ENCODE measurements at regions not wholly inside any gene's neighbourhood (a gene's known extent, or its start where the extent isn't known, plus 50 kb on each side); places are given as distances from the start of the nearest gene placed in this dataset.

DNA sequence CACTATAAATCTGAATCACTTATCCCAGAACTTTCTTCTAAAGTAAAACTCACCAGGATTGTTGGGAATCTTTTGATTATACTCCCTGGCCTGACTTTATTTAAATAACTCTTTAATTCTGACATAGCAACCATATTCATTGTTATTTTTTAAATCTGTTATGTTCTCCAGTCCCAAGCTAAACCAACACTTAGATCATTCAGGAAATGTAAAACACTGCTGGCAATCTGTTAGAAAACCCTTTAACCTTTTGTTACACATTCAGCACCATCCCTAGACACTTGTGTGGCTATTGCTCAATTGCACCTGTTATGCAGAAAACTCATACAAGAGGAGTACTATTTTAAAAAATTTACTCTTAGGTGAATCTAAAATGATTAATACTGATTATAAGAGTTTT lies 101.8 kb upstream of the NHSL1 start:
- H3K27ac ChIP-seq: peak overlapping the region in 2 of 21 experiments; percentile 2 to 17
- no peak overlapping the region for H3K4me3 ChIP-seq

DNA sequence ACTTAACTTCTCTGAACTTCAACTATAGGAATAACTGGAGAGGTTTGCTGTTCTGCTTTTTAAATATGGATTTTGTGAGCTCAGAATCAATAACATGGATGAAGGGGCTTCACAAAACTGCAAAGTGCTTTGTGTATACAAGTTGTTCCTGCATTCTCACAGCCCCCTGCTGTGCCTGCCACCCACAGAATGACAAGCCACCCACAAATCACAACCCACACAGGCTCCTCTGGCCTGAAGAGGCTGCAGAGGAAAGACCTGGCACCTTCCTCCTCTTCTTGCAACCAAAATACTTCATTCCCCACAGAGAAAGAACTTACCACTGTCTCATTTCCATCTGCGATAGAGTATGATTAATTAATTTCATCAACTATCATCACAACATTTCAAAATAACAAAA lies 106.7 kb upstream of the NHSL1 start:
- Histone ChIP-seq H3K4me3 (no peak overlapping the region), H3K27ac (no peak overlapping the region)

DNA sequence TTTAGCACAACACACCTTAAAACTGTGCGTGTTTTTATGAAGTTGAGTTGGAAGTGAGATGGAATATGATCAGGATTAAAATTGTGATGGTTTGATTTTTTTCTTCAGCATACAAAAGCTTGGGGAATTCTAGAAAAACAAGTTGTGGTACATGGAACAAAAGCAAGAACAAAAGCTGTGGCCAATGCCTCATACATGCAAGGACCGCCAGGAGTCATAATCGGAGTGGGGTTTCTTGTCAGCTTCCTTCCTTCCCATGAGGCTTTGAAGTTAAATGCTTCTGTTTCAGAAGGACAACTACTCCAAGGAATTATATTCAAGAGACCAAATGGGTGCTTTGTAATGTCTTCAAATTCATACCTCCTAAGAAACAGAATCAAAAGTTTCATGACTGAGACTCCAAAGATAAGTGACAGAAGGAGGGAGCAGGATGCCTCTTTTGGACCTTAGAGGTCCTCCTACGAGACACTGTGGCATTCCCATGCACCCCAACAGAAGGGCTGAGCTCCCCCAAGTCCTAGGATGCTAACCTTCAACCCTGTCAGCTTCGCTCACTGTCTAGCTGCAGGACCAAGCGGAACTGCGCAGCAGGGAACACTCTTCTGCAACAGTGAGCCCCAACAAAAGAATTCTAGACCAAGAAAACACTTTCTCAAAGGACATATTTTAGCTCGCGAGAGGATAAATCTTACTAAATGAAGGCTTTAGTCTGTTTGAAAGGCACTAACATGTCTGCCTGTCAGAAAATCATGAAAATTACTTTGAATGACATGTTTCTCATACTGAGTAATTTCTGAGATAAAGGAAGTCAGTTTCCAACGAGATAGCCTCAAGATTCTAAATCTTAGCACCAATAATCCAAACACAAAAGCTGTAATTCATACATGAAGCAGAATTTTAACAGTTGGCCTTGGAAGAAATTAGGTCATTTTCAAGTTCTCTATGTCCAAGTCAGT lies 108.5 kb upstream of the NHSL1 start:
- Histone ChIP-seq H3K27ac (no peak overlapping the region), H3K4me3 (no peak overlapping the region)

DNA sequence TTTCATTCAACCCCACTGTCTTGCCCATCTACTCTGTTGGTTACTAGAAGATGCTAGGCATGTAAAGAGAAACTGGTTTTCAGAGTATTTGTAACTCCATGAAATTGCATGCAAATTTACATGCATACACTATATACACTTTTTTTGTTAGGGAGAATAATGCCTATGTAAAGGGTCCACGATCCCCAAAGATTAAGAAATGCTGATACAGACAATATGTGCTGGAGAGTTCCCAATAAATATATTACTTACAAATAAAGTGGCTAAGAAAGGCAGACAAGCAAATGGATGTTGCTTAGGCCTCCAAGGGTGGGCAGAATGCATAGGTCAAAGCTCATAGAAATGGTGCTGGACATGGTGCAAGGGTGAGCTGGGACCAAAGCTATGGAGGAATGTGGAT lies 109.6 kb upstream of the NHSL1 start:
- H3K4me3 ChIP-seq: no peak overlapping the region
- no peak overlapping the region for H3K27ac ChIP-seq

DNA sequence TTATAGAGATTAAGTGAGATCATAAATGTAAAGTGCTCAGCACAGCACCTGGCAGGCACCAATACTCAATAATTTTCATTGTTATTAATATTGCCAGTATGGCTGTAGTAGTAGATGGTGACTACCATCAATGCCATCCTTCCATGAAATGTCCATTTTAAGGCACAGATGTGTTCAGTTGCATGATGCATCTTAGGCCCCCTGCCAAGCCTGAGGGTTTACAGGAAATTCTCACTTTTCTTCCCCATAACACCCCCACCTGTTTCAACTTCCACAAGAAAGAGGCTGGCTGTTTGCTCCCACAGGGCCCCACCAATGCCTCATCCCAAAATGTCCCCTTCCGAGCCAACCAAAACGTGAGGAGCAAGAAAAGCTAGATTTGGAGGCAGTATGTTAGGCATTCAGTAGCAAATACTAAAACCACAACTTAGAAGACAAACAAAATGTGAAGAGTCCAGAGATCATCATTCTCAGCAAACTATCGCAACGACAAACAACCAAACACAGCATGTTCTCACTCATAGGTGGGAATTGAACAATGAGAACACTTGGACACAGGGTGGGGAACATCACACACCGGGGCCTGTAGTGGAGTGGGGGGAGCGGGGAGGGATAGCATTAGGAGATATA lies 110.6 kb upstream of the NHSL1 start:
- Histone ChIP-seq H3K4me3 (no peak overlapping the region), H3K27ac (no peak overlapping the region)

DNA sequence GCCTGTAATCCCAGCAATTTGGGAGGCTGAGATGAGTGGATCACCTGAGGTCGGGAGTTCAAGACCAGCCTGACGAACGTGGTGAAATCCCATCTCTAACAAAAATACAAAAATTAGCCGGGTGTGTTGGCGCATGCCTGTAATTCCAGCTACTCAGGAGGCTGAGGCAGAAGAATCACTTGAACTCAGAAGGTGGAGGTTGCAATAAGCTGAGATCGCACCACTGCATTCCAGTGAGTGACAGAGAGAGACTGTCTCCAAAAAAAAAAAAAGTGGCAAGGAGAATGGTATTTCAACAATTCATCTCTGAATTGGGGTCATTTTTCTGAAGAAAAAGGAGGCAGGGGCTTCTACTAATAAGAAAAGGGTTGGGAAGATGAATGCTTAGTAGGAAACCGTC lies 111.5 kb upstream of the NHSL1 start:
- no peak overlapping the region for H3K27ac ChIP-seq
- H3K4me3 ChIP-seq: no peak overlapping the region

DNA sequence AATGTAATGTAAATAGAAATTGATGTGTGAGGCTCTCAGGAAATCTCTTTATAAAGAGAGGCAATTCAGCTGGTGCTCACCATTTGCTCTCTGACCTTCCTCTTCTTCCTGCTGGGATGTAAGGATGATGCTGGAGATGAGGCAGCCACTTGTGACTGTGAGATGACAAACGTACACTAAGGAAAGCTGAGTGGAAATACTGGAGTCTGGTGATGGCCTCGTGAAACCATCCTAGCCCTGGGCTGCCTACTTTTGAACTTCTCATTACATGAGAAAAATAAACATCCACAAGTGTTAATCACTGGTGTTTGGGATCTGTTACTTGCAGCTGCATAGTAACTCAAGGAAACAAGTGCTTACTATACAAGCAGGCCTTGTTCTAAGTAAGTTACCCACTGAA lies 114.9 kb upstream of the NHSL1 start:
- H3K27ac ChIP-seq: no peak overlapping the region

DNA sequence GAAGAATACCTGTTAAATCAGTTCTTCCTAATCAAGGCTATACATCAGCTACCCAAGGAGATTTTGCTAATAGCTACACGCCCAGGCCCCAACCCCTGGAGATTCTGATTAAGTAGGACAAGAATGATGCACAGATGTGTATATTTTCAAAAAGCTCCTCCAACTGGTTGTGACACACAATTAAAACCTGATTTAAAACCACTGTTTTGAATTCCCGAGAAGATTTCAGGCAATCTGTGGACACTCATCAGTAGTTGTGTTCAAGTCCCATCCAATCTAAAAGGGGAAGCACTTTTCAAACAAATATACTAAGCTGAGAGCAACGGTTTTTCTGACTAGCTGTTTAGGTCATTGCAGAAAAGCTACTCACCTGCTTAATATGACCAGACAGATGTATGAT lies 118.9 kb upstream of the NHSL1 start:
- H3K4me3 ChIP-seq: no peak overlapping the region
- H3K27ac ChIP-seq: no peak overlapping the region

More for the DNA sequence above, 114.9 kb upstream of the NHSL1 start:
- no peak overlapping the region for H3K4me3 ChIP-seq

DNA sequence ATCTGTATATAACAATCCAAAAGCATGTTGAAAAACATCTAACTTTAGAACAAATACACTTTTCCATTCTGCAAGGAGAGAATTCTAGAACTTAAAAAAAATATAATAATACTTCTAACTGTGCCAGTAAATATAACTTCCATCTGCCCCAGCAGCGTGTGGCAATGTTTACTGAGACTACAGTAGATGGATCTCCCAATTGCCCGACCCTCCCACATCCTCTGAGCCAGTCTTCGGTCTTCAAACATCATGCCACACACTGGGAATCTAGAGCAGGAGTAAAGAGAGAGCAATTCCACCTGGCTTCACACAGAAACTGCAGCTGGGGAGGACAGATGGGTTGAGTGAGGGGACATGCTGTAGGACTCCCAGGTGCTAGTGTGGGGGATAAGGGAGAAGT lies 121.3 kb upstream of the NHSL1 start:
- no peak overlapping the region for H3K27ac ChIP-seq
- H3K4me3 ChIP-seq: no peak overlapping the region

DNA sequence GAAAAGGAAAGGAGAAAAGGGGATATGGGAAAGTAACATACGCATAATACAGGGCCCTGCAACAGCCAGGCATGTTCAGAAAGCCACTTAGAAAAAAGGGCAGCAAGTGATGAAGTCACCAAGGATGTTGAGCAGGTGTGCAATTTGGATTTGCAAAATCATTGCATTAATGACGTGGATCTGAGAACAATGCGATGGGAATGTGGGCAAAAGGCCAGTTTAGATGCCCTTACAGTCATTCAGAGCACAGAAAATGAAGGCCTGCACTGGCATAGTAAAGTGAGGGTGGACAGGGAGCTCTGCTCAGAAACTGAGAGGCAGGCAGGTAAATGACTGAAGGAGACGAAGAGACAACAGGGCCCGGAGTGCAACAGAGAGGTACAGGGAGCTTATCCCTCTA lies 123.7 kb upstream of the NHSL1 start:
- Histone ChIP-seq H3K27ac (no peak overlapping the region), H3K4me3 (no peak overlapping the region)

DNA sequence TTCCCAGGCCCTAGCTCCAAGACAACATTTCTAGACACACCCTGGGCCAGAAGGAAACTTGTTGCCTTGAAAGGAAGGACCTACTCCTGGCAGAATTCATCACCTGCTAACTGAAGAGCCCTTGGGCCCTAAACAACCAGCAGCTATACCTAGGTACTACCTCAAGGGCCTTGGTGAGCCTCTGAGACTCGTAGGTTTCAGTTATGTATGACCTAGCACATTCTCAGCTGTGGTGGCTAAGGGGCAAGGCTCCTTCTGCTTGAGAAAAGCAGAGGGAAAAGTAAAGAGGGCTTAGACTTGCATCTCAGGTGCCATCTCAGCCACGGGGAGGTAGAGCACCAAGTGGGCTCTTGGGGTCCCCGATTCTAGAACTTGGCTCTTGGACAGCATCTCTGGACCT lies 132.3 kb upstream of the NHSL1 start:
- Histone ChIP-seq H3K27ac (no peak overlapping the region), H3K4me3 (no peak overlapping the region)

DNA sequence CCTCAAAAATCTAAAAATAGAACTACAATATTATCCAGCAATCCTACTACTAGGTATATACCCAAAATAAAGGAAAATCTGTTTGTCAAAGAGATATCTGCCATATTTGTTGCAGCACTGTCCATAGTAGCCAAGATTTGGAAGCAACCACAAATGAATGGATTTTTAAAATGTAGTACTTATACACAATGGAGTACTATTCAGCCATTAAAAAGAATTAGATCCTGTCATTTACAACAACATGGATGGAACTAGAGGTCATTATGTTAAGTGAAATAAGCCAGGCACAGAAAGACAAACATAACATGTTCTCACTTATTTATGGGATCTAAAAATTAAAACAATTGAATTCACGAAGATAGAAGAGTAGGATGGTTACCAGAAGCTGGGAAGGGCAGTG lies 135.7 kb upstream of the CCDC28A start:
- H3K4me3 ChIP-seq: no peak overlapping the region
- H3K27ac ChIP-seq: no peak overlapping the region

DNA sequence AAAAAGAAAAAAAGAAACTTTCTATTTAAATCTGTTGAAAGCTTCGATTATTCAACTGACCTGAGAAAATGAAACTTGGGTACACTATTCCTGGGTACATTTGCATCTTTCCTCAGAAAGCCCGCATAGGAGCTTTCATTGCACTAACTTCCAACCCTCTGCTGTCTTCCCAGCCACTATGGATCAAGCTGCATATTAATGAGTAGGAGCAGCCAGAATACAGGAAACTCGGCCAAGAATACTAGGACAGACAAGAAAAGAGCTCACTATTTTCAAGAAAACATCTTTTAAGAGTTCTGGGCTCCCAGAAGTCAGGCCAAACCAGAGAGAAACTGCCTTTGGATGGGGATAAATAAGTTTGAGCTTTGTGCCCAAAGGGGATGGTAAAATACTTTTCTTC lies 135.0 kb upstream of the CCDC28A start:
- H3K27ac ChIP-seq: no peak overlapping the region
- no peak overlapping the region for H3K4me3 ChIP-seq

DNA sequence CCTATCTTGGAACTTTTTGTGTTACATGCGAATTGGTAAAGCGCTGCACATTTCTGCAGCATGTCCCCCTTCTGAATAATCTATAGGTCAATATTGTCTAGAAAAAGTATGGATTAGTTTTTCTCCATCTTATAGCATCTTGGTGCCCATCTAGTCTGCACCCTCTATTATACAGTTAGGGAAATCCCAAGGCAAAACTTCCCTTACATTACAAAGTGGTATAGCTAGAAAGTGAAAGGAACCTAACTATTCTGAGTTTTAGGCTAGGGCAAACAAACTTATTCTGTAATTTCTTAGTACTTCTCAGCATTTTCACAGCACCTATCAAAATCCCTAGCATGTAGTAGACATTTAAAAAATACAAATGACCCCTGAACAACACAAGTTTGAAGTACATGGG lies 133.5 kb upstream of the CCDC28A start:
- Histone ChIP-seq H3K27ac (no peak overlapping the region), H3K4me3 (no peak overlapping the region)

DNA sequence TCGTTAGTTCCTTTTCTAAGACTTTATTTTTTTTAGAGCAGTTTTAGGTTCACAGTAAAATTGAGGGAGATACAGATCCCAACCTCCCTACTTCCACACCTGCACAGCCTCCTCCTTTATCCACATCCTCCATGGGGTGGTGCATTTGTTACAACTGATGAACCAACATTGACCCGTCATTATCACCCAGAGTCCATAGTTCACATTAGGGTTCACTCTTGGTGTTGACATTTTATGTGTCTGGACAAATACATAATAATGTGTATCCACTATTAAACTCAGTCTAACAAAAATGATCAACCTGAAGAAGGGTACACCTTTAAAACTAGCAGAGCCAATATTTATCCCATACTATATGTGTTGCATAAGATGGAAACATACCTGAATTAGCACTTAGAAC lies 130.4 kb upstream of the CCDC28A start:
- Histone ChIP-seq H3K4me3 (no peak overlapping the region), H3K27ac (no peak overlapping the region)

DNA sequence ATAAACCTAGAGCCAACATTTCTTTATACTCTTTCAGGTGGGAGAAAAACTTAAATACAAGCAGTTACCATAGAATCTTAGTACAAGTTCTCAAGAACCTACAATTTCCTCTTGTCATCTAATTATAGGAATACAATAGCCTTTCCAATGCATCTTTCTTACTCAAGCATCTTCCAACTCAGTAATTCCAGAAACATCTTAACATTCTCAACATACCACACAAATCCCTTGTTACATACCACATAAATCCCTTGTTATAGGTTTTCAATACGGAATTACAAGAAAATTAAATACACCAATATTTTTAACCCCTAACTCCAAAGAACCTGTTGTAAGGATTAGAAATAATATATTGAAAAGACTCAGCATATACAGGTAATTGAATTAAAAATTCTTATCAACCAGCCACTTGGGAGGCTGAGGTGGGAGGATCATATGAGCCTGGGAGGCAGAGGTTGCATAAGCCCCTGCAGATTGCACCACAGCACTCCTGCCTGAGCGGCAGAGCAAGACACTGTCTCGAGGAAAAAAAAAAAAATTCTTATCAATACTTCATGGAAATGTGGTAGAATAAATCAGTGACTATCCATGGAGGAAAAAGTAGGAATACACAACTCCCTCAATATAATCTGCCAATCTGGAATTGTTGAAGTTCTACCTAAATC lies 127.5 kb upstream of the CCDC28A start:
- no peak overlapping the region for H3K4me3 ChIP-seq
- H3K27ac ChIP-seq: peak overlapping the region in 1 of 21 experiments; percentile 4

DNA sequence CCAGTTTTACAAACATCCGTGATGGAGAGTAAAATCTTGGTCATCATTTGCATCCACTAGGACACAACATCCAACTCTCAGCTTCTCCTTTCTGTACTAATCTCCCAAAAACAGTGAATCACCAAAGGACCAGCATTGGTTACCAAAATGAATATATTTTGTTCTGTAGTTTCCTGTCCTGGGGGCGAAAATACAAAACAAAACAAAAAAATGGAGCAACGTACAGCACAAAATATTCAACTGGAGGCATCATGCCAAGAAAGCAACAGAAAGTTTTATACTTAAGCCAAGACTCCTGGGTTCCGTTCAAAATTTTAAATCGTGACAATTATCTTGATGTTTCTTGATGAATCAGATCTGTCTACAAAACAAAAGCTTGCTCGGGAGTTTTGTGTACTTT lies 126.6 kb upstream of the CCDC28A start:
- H3K4me3 ChIP-seq: no peak overlapping the region
- H3K27ac ChIP-seq: peak overlapping the region in 5 of 21 experiments; percentile 4 to 42 (median 17)

DNA sequence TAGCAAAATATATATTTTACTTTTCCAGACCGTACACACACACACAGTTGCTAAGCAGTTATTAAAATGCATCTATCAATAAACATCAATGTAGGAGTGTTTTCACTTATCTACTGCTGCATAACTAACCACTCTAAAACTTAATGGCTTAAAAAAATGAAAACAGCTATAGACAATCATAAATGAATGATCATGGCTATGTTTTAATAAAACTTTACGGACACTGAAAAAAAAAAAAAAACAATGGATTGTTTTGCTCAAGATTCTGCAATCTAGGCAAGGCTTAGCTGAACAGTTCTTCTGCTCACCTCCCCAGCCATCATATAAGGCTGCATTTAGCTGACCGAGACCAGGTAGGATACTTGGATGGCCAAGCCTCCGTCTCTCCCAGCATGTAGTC lies 125.4 kb upstream of the CCDC28A start:
- Histone ChIP-seq H3K27ac (no peak overlapping the region), H3K4me3 (no peak overlapping the region)

DNA sequence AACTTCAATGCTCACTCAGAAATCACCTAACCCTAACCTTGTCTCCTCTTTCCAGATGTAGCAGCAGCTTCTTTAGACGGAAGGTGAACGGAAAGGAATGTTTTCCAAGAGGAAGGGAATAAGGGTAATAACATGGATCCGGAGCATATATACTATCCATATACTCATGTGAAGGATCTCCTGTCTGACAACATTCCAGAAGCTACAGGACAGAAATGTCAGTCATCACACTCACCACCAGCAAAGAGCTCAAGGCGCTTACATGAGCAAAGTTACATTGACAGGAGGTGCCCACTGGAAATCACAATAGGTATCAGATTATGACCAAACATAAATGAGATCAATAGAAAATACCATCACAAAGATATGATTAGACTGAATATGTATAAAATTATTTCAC lies 122.1 kb upstream of the CCDC28A start:
- Histone ChIP-seq H3K27ac (no peak overlapping the region), H3K4me3 (no peak overlapping the region)

DNA sequence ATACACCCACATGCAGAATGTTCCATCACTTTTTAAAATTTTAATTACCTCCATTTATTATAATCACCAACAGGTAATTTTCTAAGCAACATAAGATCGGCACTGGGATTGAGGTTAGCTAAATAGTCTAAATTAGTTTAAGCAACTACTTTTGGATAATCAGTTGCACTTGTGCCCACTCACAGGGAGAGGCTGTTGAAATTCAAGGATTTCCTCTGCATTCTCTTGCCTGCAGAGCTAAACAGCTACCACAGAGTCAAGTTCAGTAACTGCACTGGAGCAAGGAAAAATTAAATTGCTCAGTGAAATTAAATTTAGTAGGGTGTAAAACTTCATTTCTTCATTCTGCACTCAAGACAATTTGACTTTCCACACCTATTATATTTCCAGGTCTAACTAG lies 120.7 kb upstream of the CCDC28A start:
- H3K27ac ChIP-seq: peak overlapping the region in 3 of 21 experiments; percentile 17 to 47 (median 44)
- H3K4me3 ChIP-seq: no peak overlapping the region

DNA sequence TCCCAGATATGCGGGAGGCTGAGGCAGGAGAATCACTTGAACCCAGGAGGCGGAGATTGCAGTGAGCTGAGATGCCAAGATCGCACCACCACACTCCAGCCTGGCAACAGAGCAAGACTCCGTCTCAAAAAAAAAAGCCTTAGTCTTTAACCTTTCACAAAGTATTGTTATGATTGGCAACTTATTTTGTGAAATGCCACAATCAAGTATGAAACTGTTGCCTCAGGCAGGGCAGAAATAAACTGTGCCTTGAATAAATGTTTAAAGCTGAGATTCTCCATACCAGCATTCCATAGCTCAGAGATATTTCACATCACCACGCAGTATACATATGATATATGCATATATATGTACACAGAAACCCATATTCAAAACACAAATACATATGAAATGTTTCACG lies 120.1 kb upstream of the CCDC28A start:
- Histone ChIP-seq H3K4me3 (no peak overlapping the region), H3K27ac (peak overlapping the region in 5 of 21 experiments; percentile 11 to 47 (median 31))
